Erythroblast (primary cell): ENCODE measurements at regions not wholly inside any gene's neighbourhood (a gene's known extent, or its start where the extent isn't known, plus 50 kb on each side); places are given as distances from the start of the nearest gene placed in this dataset.

Source experiments
- GATA1 ChIP-seq: IDR thresholded peaks from 2 replicates; pipeline ENCODE4 v1.6.1; 2011; ENCODE audit warnings: low read depth, mild to moderate bottlenecking, control low read depth, low read length, moderate library complexity
- POLR2A ChIP-seq: IDR thresholded peaks from 2 replicates; pipeline ENCODE4 v1.6.1; 2011; ENCODE audit warnings: mild to moderate bottlenecking, low read length

GRCh38 chr3:25952133-25952532, 162.2 kb downstream of the OXSM start:
- no peak for TF ChIP-seq POLR2A
- no peak for TF ChIP-seq GATA1
